HEK293T (cell line): ENCODE measurements at regions not wholly inside any gene's neighbourhood (a gene's known extent, or its start where the extent isn't known, plus 50 kb on each side); places are given as distances from the start of the nearest gene placed in this dataset.

Experiments used
- BHLHE40 ChIP-seq: fragments of 450-650 bp; IDR thresholded peaks from 2 replicates; pipeline ENCODE4 v1.6.1; 2016; ENCODE audit warnings: mild to moderate bottlenecking, moderate library complexity, borderline replicate concordance
- FOXA1 ChIP-seq: fragments of 450-650 bp; IDR thresholded peaks from 2 replicates; pipeline ENCODE4 v1.6.1; 2016; ENCODE audit warnings: mild to moderate bottlenecking
- FOXK2 ChIP-seq: fragments of 450-650 bp; IDR thresholded peaks from 2 replicates; pipeline ENCODE4 v1.6.1; 2016; ENCODE audit warnings: mild to moderate bottlenecking
- FOXM1 ChIP-seq: fragments of 450-650 bp; IDR thresholded peaks from 2 replicates; pipeline ENCODE4 v1.6.1; 2017; ENCODE audit warnings: mild to moderate bottlenecking, borderline replicate concordance
- HDGF ChIP-seq: fragments of 450-650 bp; IDR thresholded peaks from 2 replicates; pipeline ENCODE4 v1.6.1; 2017; ENCODE audit warnings: antibody characterized with exemption, borderline replicate concordance
- NFRKB ChIP-seq: fragments of 450-650 bp; IDR thresholded peaks from 2 replicates; pipeline ENCODE4 v1.6.1; 2016; ENCODE audit warnings: mild to moderate bottlenecking, moderate library complexity
- SP1 ChIP-seq: fragments of 450-650 bp; IDR thresholded peaks from 2 replicates; pipeline ENCODE4 v1.6.1; 2017
- SUZ12 ChIP-seq: fragments of 450-650 bp; IDR thresholded peaks from 2 replicates; pipeline ENCODE4 v1.6.1; 2016; ENCODE audit warnings: mild to moderate bottlenecking
- TARDBP ChIP-seq: fragments of 450-650 bp; IDR thresholded peaks from 2 replicates; pipeline ENCODE4 v1.6.1; 2016
- ZNF384 ChIP-seq: fragments of 450-650 bp; IDR thresholded peaks from 2 replicates; pipeline ENCODE4 v1.6.1; 2016

DNA sequence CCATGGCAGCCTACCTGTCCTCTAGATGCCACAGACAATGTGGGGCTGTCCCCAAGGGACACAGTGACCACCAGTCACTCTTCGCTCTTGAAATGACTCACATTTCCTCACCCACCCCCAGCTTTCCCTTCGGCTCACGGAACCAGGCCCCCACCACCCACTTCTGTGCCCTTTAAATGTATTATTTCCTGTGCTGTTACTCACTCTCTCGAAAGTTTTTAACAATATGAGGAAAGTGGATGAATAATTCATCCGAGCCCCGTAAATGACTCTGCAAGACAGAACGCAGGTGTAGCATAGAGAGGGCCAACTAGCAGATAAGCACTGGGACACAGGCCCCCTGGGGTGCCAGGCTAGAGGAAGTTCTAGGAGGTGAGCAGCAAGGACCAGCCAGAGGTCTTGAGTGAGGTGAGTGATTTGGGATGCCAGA is 179.5 kb upstream of the TBL1X start:
- TF ChIP-seq BHLHE40 (no peak), NFRKB (no peak), HDGF (no peak), FOXK2 (no peak), TARDBP (no peak), ZNF384 (no peak), SUZ12 (no peak), SP1 (no peak), FOXA1 (no peak), FOXM1 (no peak)
